Activated T-cell treated with anti-CD3 and anti-CD28 coated beads, Interleukin-2, amount 50 U/mL, for 24 hours (primary cell): ENCODE measurements at regions not wholly inside any gene's neighbourhood (a gene's known extent, or its start where the extent isn't known, plus 50 kb on each side); places are given as distances from the start of the nearest gene placed in this dataset.
"Not testable (repeated sequence)": the region's sequence is repeated elsewhere in the genome, so short reads cannot be mapped to it uniquely, and the experiment has no call there.

Experiments
- DNase-seq: peaks from one replicate; pipeline ENCODE4 v3.0.0-alpha.2; 2020
- H3K27ac Mint-ChIP-seq: 2 replicates; pipeline ENCODE4 v1.8.0; 2020; ENCODE audit warnings: mild to moderate bottlenecking, mixed read lengths
- H3K27me3 Mint-ChIP-seq: 2 replicates; pipeline ENCODE4 v1.8.0; 2020; ENCODE audit warnings: mixed read lengths
- H3K36me3 Mint-ChIP-seq: 2 replicates; pipeline ENCODE4 v1.8.0; 2020; ENCODE audit warnings: low read depth, mixed read lengths
- H3K4me1 Mint-ChIP-seq: 2 replicates; pipeline ENCODE4 v1.8.0; 2020; ENCODE audit warnings: low read depth, mixed read lengths
- H3K4me3 Mint-ChIP-seq: 2 replicates; pipeline ENCODE4 v1.8.0; 2020; ENCODE audit warnings: mild to moderate bottlenecking, moderate library complexity, mixed read lengths
- H3K9me3 Mint-ChIP-seq: 2 replicates; pipeline ENCODE4 v1.8.0; 2020; ENCODE audit warnings: mixed read lengths

DNA sequence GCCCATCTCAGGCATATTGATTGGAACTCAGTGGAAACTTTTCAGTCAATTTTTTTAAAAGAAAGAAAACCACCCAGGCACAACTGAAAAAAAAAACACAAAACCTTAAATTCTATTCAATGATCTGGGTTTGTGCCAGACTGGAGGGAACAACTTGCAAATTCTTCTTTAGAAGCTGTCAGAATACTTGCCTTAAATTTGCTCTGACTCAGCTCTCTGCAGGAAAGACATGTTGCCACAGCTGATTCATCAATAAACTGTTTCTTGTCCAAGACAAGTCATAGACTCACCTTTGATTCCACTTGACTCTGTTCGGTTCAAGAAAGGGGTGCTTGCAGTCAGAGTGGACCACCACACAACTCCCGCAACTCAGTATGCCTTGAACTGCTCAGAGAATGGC is 117.8 kb upstream of the F13A1 start:
- Mint-ChIP-seq H3K27me3 (peaks cover 23% of the 10 kb centered on the region), H3K9me3 (peaks cover 6% of the 10 kb centered on the region), H3K27ac (no peak overlapping the region), H3K4me3 (no peak overlapping the region), H3K36me3 (no peaks in the 10 kb centered on the region), H3K4me1 (no peaks in the 10 kb centered on the region)
- no peak for DNase-seq

DNA sequence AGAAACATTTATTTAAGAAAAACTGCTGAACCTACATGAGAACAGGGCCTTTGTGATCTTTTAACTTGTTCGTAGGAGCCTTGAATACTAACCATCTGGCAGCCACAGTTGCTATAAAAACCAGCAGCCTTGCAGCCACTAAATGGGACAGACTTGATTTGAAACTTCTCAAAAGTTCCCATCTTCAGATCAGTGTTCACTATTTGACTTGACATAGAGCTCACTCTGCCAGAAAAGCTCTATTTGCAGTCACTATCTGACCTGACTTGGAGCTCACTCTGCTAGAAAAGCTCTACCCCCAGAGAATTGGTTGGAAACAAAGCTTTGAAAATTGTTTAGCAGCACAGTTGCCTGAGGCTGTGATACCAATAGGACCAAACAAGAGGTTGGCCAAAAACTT is 119.3 kb upstream of the F13A1 start:
- Mint-ChIP-seq H3K27me3 (peaks cover 23% of the 10 kb centered on the region), H3K9me3 (peaks cover 6% of the 10 kb centered on the region), H3K4me3 (no peak overlapping the region), H3K36me3 (no peaks in the 10 kb centered on the region), H3K4me1 (no peaks in the 10 kb centered on the region), H3K27ac (no peak overlapping the region)
- DNase-seq = no peak

DNA sequence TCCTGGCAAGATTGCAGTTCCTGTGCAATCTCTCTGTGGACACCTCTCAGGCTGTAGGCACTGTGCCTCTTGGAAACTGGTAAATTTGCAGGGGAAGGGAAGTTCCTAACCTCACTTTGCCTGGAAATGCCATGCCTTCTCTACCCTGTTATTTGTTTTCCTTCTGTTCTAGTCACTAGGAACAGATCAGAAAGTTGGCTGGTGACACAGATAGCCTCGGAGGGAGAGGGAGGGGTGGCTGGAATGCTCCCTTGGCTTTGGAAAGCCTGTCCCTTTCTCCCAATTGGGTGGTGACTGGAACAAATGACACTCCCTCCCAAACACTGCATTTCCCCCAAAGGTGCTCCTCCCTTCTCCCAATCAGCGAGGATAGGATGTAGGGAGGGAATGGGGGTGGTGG is 131.5 kb upstream of the F13A1 start:
- no peak for DNase-seq
- Mint-ChIP-seq H3K9me3 (no peaks in the 10 kb centered on the region), H3K4me1 (no peaks in the 10 kb centered on the region), H3K36me3 (no peaks in the 10 kb centered on the region), H3K27me3 (peaks cover 11% of the 10 kb centered on the region), H3K27ac (no peak overlapping the region), H3K4me3 (no peak overlapping the region)

DNA sequence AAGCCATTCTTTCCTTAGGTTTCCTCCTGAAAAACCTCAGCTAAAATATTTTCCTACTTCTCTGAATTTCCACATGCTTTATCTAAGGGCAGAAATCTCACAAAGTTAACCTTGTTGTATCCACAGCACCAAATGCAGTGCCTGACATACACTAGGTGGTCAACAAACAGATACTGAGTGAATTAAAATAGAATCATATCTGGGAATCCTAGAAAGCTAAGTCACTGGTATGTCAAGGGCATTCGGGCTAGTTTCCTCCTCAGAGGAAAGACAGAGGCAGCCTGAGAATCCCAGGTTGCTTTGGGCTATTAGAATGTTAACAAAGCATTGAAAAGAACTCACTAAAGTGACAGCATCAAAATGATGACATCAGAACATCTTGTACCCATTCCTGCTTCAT is 132.7 kb upstream of the F13A1 start:
- H3K27me3 Mint-ChIP-seq = peaks cover 14% of the 10 kb centered on the region
- no peaks in the 10 kb centered on the region for H3K4me1 Mint-ChIP-seq
- DNase-seq = no peak
- H3K9me3 Mint-ChIP-seq = no peaks in the 10 kb centered on the region
- H3K27ac Mint-ChIP-seq = no peak overlapping the region
- no peak overlapping the region for H3K4me3 Mint-ChIP-seq
- no peaks in the 10 kb centered on the region for H3K36me3 Mint-ChIP-seq

DNA sequence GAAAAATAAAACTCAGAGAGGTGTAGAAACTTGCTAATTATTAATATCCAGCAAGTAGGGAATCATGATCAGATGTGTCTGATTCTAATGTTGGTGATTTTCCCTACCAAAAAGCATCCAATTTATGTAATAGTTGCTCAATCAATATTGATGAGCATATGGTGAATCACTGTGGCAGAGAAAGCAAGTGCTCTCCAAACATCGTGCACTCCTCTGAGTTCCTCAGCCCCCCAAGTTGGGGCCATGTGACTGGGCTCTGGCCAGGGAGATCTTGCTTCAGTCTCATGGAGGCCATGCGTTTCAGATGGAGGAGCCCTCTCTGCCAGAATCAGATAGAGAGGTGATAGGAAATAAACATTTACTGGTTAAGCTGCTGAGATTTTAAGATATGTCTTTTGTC is 133.2 kb upstream of the LY86 start:
- no peak for DNase-seq
- Mint-ChIP-seq H3K4me3 (no peak overlapping the region), H3K27ac (no peak overlapping the region), H3K27me3 (peaks cover 23% of the 10 kb centered on the region), H3K36me3 (no peaks in the 10 kb centered on the region), H3K9me3 (no peaks in the 10 kb centered on the region), H3K4me1 (no peaks in the 10 kb centered on the region)

DNA sequence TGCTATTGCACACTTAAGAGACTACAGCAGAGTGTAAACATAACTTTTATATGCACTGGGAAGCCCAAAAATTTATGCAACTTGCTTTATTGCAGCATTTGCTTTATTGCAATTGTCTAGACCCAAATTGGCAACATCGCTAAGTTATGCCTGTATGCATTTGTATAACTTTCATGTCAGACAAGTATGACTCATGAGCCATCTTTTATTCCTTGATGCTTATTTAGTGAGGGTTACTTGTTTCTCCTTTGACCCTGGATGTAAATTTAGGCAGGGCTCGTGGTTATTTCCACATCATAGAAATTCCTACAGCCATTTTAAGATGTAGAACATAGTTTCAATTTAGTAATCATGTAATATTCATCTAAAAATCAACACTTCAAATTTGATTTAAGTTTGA is 130.3 kb upstream of the LY86 start:
- no peak for DNase-seq
- no peak overlapping the region for H3K4me3 Mint-ChIP-seq
- no peaks in the 10 kb centered on the region for H3K36me3 Mint-ChIP-seq
- H3K9me3 Mint-ChIP-seq = no peaks in the 10 kb centered on the region
- no peaks in the 10 kb centered on the region for H3K4me1 Mint-ChIP-seq
- peaks cover 44% of the 10 kb centered on the region for H3K27me3 Mint-ChIP-seq
- no peak overlapping the region for H3K27ac Mint-ChIP-seq

DNA sequence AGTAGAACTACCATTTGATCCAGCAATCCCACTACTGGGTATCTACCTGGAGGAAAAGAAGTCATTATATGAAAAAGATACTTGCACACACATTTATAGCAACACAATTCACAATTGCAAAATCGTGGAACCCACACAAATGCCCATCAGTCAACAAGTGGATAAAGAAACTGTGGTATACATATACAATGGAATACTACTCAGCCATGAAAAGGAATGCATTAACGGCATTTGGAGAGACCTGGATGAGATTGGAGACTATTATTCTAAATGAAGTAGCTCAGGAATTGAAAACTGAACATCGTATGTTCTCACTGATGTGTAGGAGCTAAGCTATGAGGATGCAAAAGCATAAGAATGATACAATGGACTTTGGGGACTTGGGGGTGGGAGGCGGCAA is 128.6 kb upstream of the LY86 start:
- not testable (repeated sequence) for H3K9me3 Mint-ChIP-seq, DNase-seq, H3K4me3 Mint-ChIP-seq, H3K27ac Mint-ChIP-seq, H3K4me1 Mint-ChIP-seq, H3K36me3 Mint-ChIP-seq
- peaks cover 48% of the 10 kb centered on the region for H3K27me3 Mint-ChIP-seq

DNA sequence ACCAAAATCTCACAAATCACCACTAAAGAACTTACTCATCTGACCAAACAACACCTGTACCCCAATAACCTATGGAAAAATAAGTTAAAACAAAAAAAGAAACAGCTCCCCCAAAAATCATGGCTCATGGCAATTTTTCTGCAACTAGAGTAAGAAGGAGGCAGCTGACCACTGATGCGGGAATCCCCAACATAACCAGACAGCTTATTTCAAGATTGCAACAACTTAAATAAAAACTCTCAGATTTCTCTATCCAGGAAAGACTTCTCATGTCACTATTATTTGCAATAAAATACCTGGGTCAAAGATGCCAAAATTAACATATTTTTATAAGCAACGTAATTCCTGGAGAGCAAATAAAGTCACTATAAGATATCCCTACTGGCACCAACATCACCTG is 128.1 kb upstream of the LY86 start:
- no peak overlapping the region for H3K27ac Mint-ChIP-seq
- H3K4me1 Mint-ChIP-seq = no peaks in the 10 kb centered on the region
- no peaks in the 10 kb centered on the region for H3K36me3 Mint-ChIP-seq
- no peak for DNase-seq
- no peaks in the 10 kb centered on the region for H3K9me3 Mint-ChIP-seq
- H3K4me3 Mint-ChIP-seq = no peak overlapping the region
- H3K27me3 Mint-ChIP-seq = peaks cover 50% of the 10 kb centered on the region

DNA sequence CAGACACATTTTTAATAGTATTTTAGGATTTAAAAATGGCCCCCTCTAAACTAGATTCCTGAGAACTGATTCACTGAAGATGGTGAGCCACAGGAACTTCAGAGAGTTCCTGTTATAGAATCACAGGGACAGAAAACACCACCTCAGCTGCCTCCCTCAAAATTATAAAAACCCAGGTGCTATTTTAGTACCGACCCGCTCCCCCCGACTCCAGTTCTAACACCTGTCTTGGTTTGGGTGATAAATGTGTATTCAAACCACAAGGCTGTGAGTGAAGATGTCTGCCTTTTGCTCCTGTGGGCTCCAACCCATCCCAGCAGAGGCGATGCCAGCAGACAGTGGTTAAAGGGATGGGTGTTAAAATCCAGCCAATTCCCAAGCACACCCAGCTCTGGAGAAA is 127.4 kb upstream of the LY86 start:
- H3K9me3 Mint-ChIP-seq = no peaks in the 10 kb centered on the region
- no peak overlapping the region for H3K4me3 Mint-ChIP-seq
- H3K4me1 Mint-ChIP-seq = no peaks in the 10 kb centered on the region
- no peak overlapping the region for H3K27ac Mint-ChIP-seq
- no peaks in the 10 kb centered on the region for H3K36me3 Mint-ChIP-seq
- H3K27me3 Mint-ChIP-seq = peaks cover 50% of the 10 kb centered on the region
- no peak for DNase-seq

DNA sequence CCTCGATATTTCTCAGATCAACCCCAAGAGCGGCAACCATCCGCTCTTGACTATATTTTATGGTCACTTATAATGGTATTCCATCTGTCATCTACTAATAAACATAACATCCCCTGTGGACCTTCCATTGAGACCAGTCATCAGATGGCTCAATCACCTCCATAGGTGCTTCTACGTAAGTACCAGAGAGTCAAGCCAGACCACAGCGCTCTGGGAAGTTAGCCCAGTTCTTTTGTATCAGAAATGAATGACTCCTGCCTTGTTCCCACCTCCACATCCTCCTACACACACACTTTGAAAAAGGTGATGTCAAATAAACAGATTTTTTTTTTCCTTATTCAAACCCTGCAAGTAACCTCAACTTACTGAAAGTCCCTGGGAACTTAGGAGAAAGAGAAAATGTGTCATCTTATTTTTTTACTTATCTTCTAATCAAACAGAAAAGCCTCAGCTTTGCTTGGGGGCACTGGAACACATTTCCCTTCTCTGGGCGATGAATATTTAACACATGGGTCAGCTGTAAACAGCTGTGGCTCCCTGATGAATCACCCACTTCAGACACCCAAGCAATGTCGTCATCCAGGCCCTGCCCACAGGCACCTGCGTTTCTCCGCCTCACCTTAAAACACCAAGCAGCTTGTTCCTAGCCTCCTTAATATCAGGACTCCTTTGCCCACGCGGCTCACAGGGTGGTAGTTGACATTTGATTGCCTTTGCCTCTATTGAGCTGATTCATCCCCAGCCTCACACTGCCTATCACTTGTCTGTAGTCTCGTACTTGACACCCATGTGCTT is 121.4 kb upstream of the LY86 start:
- no peak for DNase-seq
- Mint-ChIP-seq H3K4me3 (no peak overlapping the region), H3K36me3 (no peaks in the 10 kb centered on the region), H3K27ac (no peak overlapping the region), H3K4me1 (no peaks in the 10 kb centered on the region), H3K27me3 (peaks cover 24% of the 10 kb centered on the region), H3K9me3 (peaks cover 7% of the 10 kb centered on the region)

DNA sequence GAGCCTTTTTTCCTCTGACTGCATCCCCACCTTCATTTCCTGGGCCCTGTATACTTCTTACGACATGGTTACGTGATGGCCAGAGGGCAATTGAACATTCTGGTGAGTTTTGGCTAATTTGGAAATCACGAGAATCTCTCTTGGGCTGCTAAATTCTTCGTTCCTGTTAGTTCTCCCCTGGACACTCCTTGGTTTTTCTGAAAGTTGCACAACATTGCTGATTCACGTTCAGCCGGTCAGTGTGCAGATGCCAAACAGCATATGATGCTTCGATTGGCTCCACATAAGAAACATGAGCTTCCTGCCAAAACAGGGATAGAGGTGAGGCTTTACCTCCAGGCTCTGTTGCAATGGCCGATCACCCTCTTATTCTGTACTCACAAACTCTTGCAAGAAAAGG is 119.4 kb upstream of the LY86 start:
- Mint-ChIP-seq H3K27me3 (peaks cover 14% of the 10 kb centered on the region), H3K4me3 (no peak overlapping the region), H3K9me3 (peaks cover 7% of the 10 kb centered on the region), H3K36me3 (no peaks in the 10 kb centered on the region), H3K4me1 (no peaks in the 10 kb centered on the region), H3K27ac (no peak overlapping the region)
- no peak for DNase-seq

DNA sequence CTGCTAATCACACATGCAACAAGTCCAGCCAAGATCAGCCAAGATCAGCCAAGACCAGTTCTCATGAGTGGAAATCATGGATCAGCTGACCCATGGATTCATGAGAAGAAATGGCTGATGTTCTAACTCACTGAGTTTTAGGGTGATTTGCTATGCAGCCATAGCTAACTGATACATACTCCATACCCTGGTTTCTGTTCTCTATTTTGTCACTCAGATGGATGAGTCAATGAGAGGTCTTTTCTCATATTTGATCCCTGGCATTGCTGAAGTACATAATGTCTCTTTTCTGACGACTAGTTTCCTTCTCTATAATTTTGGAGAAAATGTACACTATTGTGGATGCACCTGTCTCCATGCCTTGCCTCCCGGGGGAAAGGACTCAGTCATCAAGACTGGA is 118.4 kb upstream of the LY86 start:
- Mint-ChIP-seq H3K9me3 (peaks cover 7% of the 10 kb centered on the region), H3K4me3 (no peak overlapping the region), H3K36me3 (no peaks in the 10 kb centered on the region), H3K4me1 (no peaks in the 10 kb centered on the region), H3K27me3 (peaks cover 7% of the 10 kb centered on the region), H3K27ac (no peak overlapping the region)
- no peak for DNase-seq

DNA sequence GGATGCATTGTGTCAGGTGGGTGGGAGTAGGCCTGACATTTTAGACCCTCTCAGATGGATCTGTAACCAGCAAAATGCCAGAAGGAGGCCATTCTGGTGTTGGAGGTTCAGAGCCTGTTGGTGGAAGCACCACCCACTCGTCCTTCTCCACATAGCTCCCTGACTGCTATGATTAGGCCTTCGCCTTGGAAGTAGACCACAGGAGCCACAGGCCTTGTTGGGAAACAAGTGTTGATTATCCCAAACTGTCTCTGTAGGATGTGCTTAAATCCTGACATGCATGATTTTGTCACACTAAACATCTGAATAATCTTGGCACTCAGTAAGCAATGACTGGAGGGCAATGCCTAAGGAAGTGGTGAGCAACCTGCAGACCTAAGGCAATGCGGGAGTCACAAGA is 117.2 kb upstream of the LY86 start:
- DNase-seq = no peak
- peaks cover 7% of the 10 kb centered on the region for H3K9me3 Mint-ChIP-seq
- no peak overlapping the region for H3K27ac Mint-ChIP-seq
- H3K4me1 Mint-ChIP-seq = no peaks in the 10 kb centered on the region
- H3K27me3 Mint-ChIP-seq = peaks cover 12% of the 10 kb centered on the region
- H3K4me3 Mint-ChIP-seq = no peak overlapping the region
- H3K36me3 Mint-ChIP-seq = no peaks in the 10 kb centered on the region

DNA sequence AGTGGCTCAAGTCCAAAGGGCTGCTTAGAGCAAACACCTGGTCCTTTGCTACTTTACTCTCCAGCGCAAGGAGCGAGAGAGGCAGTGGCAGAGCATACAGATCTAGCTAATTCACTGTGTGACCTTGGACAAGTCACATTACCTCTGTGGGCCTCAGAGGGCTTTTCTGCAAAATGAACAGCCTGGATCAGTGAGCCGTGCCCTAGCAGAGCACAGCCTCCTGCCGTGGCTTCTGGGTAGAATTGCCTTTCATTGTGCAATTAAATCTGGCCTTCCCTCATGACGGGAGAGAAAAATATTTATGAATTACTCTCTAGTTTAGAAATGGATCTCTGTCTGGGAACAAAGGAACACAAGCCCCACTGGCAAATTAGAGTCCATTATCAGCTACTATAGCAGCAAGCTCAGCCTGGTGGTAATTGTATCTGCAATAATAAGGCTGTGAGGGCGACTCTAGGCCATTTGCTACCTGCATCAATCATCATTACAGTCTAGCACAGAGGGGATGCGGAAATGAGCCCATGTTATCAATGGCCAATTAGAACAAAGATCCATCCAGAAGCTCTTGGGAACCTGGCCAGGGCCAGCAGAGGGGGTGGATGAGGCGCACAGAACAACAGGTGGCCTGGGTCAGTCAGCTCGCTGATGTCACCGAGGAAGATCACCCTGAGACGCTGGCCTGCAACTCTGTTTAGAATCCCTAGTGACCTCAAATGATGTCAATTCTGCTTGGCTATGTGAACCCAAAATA is 114.2 kb upstream of the LY86 start:
- no peak overlapping the region for H3K27ac Mint-ChIP-seq
- peaks cover 7% of the 10 kb centered on the region for H3K9me3 Mint-ChIP-seq
- no peak for DNase-seq
- peaks cover 34% of the 10 kb centered on the region for H3K27me3 Mint-ChIP-seq
- H3K36me3 Mint-ChIP-seq = no peaks in the 10 kb centered on the region
- H3K4me3 Mint-ChIP-seq = no peak overlapping the region
- H3K4me1 Mint-ChIP-seq = no peaks in the 10 kb centered on the region

DNA sequence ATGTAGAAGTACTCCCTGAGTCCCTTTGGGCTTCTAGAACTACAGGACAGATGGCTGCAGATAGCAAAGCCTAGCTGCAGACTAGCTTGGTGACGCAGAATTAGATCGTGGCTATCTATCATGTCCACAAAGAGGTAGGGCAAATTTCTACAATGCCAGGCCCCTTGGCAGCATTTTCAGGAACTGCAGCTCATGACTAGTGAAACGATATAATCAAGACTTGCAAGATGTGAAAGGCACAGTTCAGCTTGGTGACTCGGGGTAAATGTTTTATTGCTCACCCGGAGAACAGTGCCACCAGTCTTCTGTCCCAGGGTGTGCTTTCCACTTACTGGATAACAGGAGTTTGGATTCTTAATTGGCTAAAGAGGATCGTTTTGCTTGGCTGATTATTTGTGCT is 108.7 kb upstream of the LY86 start:
- Mint-ChIP-seq H3K4me3 (no peak overlapping the region), H3K36me3 (no peaks in the 10 kb centered on the region), H3K27me3 (peaks cover 45% of the 10 kb centered on the region), H3K9me3 (no peaks in the 10 kb centered on the region), H3K27ac (no peak overlapping the region), H3K4me1 (no peaks in the 10 kb centered on the region)
- no peak for DNase-seq
